ENCODE measurements at regions not wholly inside any gene's neighbourhood (a gene's known extent, or its start where the extent isn't known, plus 50 kb on each side); places are given as distances from the start of the nearest gene placed in this dataset.

DNA sequence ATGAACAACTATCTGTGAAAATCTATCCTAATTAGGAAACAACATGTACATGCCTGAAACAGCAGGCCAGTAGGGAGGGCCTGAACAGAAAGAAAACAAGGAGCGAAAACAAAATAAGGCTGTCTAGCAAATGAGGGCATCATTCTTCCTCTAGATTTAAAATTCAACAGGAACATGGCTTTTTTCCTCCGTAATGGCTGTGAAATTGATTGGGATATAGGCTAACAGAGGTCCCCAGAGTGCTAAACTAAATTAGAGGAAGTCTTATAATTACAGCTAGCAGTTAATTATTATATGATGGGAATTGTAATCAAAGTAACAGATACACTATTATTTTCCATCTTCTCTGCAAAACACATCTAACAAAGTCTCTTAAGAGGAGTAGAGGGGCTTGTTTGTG, 51.7 kb upstream of the TIAM1 start:
- peaks cover 34% of the 10 kb centered on the region for H3K4me1 Mint-ChIP-seq (ENCODE audit: low read depth)
- no peaks in the 10 kb centered on the region for H3K9me3 Mint-ChIP-seq
- ChIA-PET POLR2A (no interaction called here), CTCF (no interaction called here)
- H3K4me3 Mint-ChIP-seq = no peak overlapping the region
- H3K36me3 Mint-ChIP-seq = no peaks in the 10 kb centered on the region
- H3K27me3 Mint-ChIP-seq = no peaks in the 10 kb centered on the region
- intact Hi-C loops (cut with micrococcal nuclease) = no loop called here
- H3K27ac Mint-ChIP-seq = no peak overlapping the region
- no peak for DNase-seq

DNA sequence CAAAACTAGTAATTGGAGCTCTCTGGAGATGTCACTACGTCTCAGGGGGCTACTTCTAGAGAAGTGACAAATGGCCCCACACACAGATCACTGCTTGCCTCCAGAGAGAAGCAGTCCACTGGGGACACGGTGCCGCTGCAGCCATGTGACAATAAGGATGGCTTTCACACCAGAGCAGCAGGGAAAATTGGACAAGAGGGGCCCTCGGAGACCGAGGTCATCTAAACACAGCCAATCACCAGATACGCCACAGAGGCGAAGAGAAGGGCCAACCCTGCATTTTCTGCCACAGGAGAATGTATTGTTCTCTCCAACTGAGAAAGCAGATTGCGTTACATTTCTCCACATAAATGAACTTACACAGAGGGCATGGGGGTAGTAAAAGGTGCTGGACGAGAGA, 51.2 kb upstream of the TIAM1 start:
- Mint-ChIP-seq H3K4me1 (ENCODE audit: low read depth) (peaks cover 34% of the 10 kb centered on the region), H3K4me3 (no peak overlapping the region), H3K9me3 (no peaks in the 10 kb centered on the region), H3K27ac (no peak overlapping the region), H3K27me3 (no peaks in the 10 kb centered on the region), H3K36me3 (no peaks in the 10 kb centered on the region)
- no peak for DNase-seq
- POLR2A ChIA-PET = no interaction called here
- intact Hi-C loops (cut with micrococcal nuclease) = no loop called here
- CTCF ChIA-PET = interaction anchor here (0.6 kb wide), 1 partner anchor 62 kb away, joined by 3 read pairs; no protein-coding TSS in a partner anchor

- H3K36me3 Mint-ChIP-seq = no peaks in the 10 kb centered on the region
- CTCF ChIA-PET = no interaction called here
- H3K27me3 Mint-ChIP-seq = no peaks in the 10 kb centered on the region
- no peak overlapping the region for H3K4me3 Mint-ChIP-seq
- POLR2A ChIA-PET = no interaction called here
- H3K4me1 Mint-ChIP-seq (ENCODE audit: low read depth) = peaks cover 29% of the 10 kb centered on the region
- DNase-seq = no peak
- no peaks in the 10 kb centered on the region for H3K9me3 Mint-ChIP-seq
- intact Hi-C loops (cut with micrococcal nuclease) = no loop called here
- H3K27ac Mint-ChIP-seq = no peak overlapping the region
These were observed 50.2 kb upstream of the TIAM1 start for GRCh38 chr21:31394309-31394708.
